HCT116 (cell line): ENCODE measurements at regions not wholly inside any gene's neighbourhood (a gene's known extent, or its start where the extent isn't known, plus 50 kb on each side); places are given as distances from the start of the nearest gene placed in this dataset.

Experiments
- ATAC-seq: fragments of 200-7000 bp; cut with Tn5 transposase; 2 replicates; pipeline ENCODE4 v1.9.1; 2020; ENCODE audit warnings: mild to moderate bottlenecking, moderate library complexity
- BruUV-seq: library from RNA; stranded (reverse); fragments of 400-500 nt; replicated peaks from 2 replicates; lab custom pipeline; 2021; lab: Mats Ljungman, UMichigan
- CTCF ChIA-PET: fragments of 300-600 bp; sonication (Branson Sonifier 250); formaldehyde crosslinking; loops from one replicate; lab custom pipeline; 2021; ENCODE audit warnings: antibody characterized with exemption; lab: Charles Lee
- POLR2A ChIA-PET: fragments of 300-600, 350-600 bp; sonication (Branson Sonifier 250); formaldehyde crosslinking; loops from one replicate; lab custom pipeline; 2021; ENCODE audit warnings: antibody characterized with exemption; lab: Charles Lee
- RAD21 ChIA-PET, 2 experiments: fragments of 300-600 bp; sonication (Branson Sonifier 250); formaldehyde crosslinking; loops; one replicate each; lab custom pipeline; 2023; ENCODE audit warnings: low total read pairs in 2 of 2; ENCODE audit not compliant: uncharacterized antibody in 2 of 2, unreplicated experiment in 2 of 2, low non-redundant PET in 1 of 2; lab: Charles Lee
- DNase-seq: peaks from one replicate; pipeline ENCODE4 v3.0.0-alpha.2; 2010; ENCODE audit warnings: low read depth, low spot score
- H2AFZ ChIP-seq: fragments of 200-600 bp; shearing (Covaris generic), sonication (generic); 2 replicates; pipeline ENCODE4 v1.6.1; 2017; ENCODE audit warnings: low read depth, mixed run types, mixed read lengths, antibody characterized with exemption, low read length; ENCODE audit not compliant: poor library complexity, severe bottlenecking
- H3K27ac ChIP-seq: 2 replicates; pipeline ENCODE4 v1.5.1; 2012; ENCODE audit warnings: low read depth, low read length
- H3K27me3 ChIP-seq: fragments of 200-600 bp; sonication (generic); 2 replicates; pipeline ENCODE4 v1.6.1; 2016; ENCODE audit warnings: mixed run types, low read length, mixed read lengths; ENCODE audit not compliant: insufficient read depth
- H3K36me3 ChIP-seq, 2 experiments: fragments of 200-500 bp in 1 of 2; fragments of 200-600 bp in 1 of 2; sonication (Bioruptor generic) in 1 of 2; sonication (generic) in 1 of 2; 2 replicates each; pipeline versions ENCODE4 v1.5.1 to v1.6.1; 2014 to 2016; ENCODE audit warnings: low read length in 2 of 2, inconsistent platforms in 1 of 2, mixed read lengths in 1 of 2, mixed run types in 1 of 2; ENCODE audit not compliant: insufficient read depth in 2 of 2, control insufficient read depth in 1 of 2
- H3K4me1 ChIP-seq, 2 experiments: fragments of 200-600 bp in 1 of 2; sonication (generic) in 1 of 2; 2 replicates each; pipeline versions ENCODE4 v1.5.1 to v1.6.1; 2012 to 2017; ENCODE audit warnings: low read length in 2 of 2, inconsistent platforms in 1 of 2, mild to moderate bottlenecking in 1 of 2, mixed read lengths in 1 of 2, mixed run types in 1 of 2, moderate library complexity in 1 of 2; ENCODE audit not compliant: insufficient read depth in 2 of 2, control insufficient read depth in 1 of 2
- H3K4me2 ChIP-seq: fragments of 200-600 bp; sonication (generic); 2 replicates; pipeline ENCODE4 v1.6.1; 2017; ENCODE audit warnings: mixed run types, low read length, mixed read lengths
- H3K4me3 ChIP-seq, 2 experiments: fragments of 200-600 bp in 1 of 2; sonication (generic) in 1 of 2; replicated peaks in 1 of 2; 2 replicates each; pipeline ENCODE4 v1.5.1; 2011 to 2016; ENCODE audit warnings: low read length in 2 of 2, control low read depth in 1 of 2, low read depth in 1 of 2, mild to moderate bottlenecking in 1 of 2, mixed read lengths in 1 of 2, mixed run types in 1 of 2
- H3K79me2 ChIP-seq: fragments of 200-600 bp; sonication (generic); 2 replicates; pipeline ENCODE4 v1.6.1; 2017; ENCODE audit warnings: mild to moderate bottlenecking, mixed run types, low read length, moderate library complexity, mixed read lengths; ENCODE audit not compliant: insufficient read depth
- H3K9ac ChIP-seq: fragments of 200-600 bp; sonication (generic); 2 replicates; pipeline ENCODE4 v1.6.1; 2016; ENCODE audit warnings: low read length, mixed read lengths
- H3K9me2 ChIP-seq: fragments of 200-600 bp; sonication (generic), shearing (Covaris generic); 2 replicates; pipeline ENCODE4 v1.6.1; 2017; ENCODE audit warnings: mixed run types, mild to moderate bottlenecking, moderate library complexity; ENCODE audit not compliant: insufficient read depth
- H3K9me3 ChIP-seq, 2 experiments: fragments of 200-500 bp in 1 of 2; fragments of 200-600 bp in 1 of 2; sonication (Bioruptor generic) in 1 of 2; sonication (generic) in 1 of 2; 2 replicates each; pipeline ENCODE4 v1.6.1; 2014 to 2017; ENCODE audit warnings: low read length in 2 of 2, mixed read lengths in 2 of 2, inconsistent platforms in 1 of 2, low read depth in 1 of 2, mild to moderate bottlenecking in 1 of 2, mixed run types in 1 of 2, moderate library complexity in 1 of 2; ENCODE audit not compliant: control insufficient read depth in 1 of 2, insufficient read depth in 1 of 2
- H4K20me1 ChIP-seq: fragments of 200-600 bp; sonication (generic), shearing (Covaris generic); 2 replicates; pipeline ENCODE4 v1.6.1; 2017; ENCODE audit warnings: mixed run types, mild to moderate bottlenecking, moderate library complexity; ENCODE audit not compliant: insufficient read depth
- CBX3 ChIP-seq: IDR thresholded peaks from 2 replicates; pipeline ENCODE4 v1.6.1; 2012; ENCODE audit warnings: low read depth
- CEBPB ChIP-seq: IDR thresholded peaks from 2 replicates; pipeline ENCODE4 v1.6.1; 2012; ENCODE audit warnings: low read depth
- JUND ChIP-seq: IDR thresholded peaks from 2 replicates; pipeline ENCODE4 v1.6.1; 2012
- POLR2A ChIP-seq: IDR thresholded peaks from 2 replicates; pipeline ENCODE4 v1.7.0; 2011; ENCODE audit warnings: borderline replicate concordance; ENCODE audit not compliant: insufficient read depth, insufficient read length; ENCODE audit errors: extremely low read depth
- RAD21 ChIP-seq: IDR thresholded peaks from 2 replicates; pipeline ENCODE4 v1.6.1; 2012; ENCODE audit warnings: low read depth, mild to moderate bottlenecking
- SIN3A ChIP-seq: IDR thresholded peaks from 2 replicates; pipeline ENCODE4 v1.6.1; 2012; ENCODE audit warnings: low read depth
- SP1 ChIP-seq: IDR thresholded peaks from 2 replicates; pipeline ENCODE4 v1.6.1; 2012; ENCODE audit warnings: low read depth
- SRF ChIP-seq: IDR thresholded peaks from 2 replicates; pipeline ENCODE4 v1.6.1; 2012; ENCODE audit warnings: low read depth
- TCF7L2 ChIP-seq: IDR thresholded peaks from 2 replicates; pipeline ENCODE4 v1.7.0; 2011; ENCODE audit warnings: borderline replicate concordance, inconsistent platforms; ENCODE audit not compliant: insufficient read depth, insufficient read length; ENCODE audit errors: extremely low read depth
- YY1 ChIP-seq: IDR thresholded peaks from 2 replicates; pipeline ENCODE4 v1.6.1; 2011; ENCODE audit warnings: low read length, low read depth, moderate library complexity, mild to moderate bottlenecking; ENCODE audit not compliant: insufficient replicate concordance; ENCODE audit errors: extremely low read depth
- ZNF274 ChIP-seq: fragments of 200-500 bp; sonication (Bioruptor generic); IDR thresholded peaks from 2 replicates; pipeline ENCODE4 v1.6.1; 2014; ENCODE audit warnings: mild to moderate bottlenecking, low read depth, low read length, inconsistent platforms
- intact Hi-C: fragments of 100-400 bp; cut with micrococcal nuclease; formaldehyde crosslinking; loops from 2 replicates; pipeline ENCODE4 v1.10.0; 2022
- TF ChIP-seq, protein P1 (sequence below): IDR thresholded peaks from 2 replicates; pipeline ENCODE4 v1.6.1; 2012; ENCODE audit warnings: low read depth
- TF ChIP-seq, protein P2 (sequence below), 3 experiments: fragments of 200-600 bp in 1 of 3; sonication (generic) in 1 of 3; IDR thresholded peaks in 2 of 3; conservative IDR thresholded peaks in 1 of 3; 2 replicates each; pipeline ENCODE4 v1.5.1; 2012 to 2017; ENCODE audit warnings: low read depth in 2 of 3, low read length in 2 of 3, antibody characterized with exemption in 1 of 3, borderline replicate concordance in 1 of 3, control low read depth in 1 of 3, mild to moderate bottlenecking in 1 of 3, mixed read lengths in 1 of 3, mixed run types in 1 of 3, moderate library complexity in 1 of 3; ENCODE audit not compliant: insufficient read depth in 1 of 3

DNA sequence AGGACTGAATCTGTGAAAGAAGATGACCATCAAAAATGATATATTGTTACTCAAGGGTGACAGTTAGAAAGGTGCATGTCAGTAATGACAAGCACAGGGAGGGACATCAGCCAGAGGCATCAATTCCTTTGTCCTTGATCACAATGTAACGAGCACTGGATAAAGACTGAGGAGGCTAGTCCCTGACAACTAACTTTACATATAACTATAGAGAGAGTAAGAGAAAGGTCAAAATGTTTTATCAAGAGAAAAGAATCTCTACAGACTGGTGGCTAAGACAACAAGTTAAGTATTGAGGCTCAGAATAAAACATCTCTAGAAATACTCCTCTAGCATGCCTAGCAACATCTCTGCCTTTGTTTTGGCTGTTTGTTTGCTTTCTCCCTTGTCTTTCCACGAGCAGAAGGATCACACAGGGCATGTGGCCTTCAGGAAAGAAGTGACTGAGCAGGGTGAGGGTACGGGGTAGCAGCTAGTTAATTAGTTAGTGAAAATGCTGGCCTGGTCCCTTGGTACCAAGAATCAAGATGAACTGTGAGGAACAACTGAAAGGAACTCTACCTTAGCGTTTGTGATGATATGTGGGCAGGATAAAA, 724.1 kb upstream of the MEF2C start:
- no peak for TF ChIP-seq CEBPB
- TF ChIP-seq YY1 = no peak
- BruUV-seq = no TSS peak
- Histone ChIP-seq H3K27me3 (no peaks in the 10 kb centered on the region), H3K9me2 (no peaks in the 10 kb centered on the region), H3K4me2 (no peak overlapping the region), H3K27ac (no peak overlapping the region), H3K4me1 (no peaks in the 10 kb centered on the region), H3K9me3 (no peaks in the 10 kb centered on the region), H3K79me2 (no peaks in the 10 kb centered on the region), H2AFZ (no peak overlapping the region), H3K36me3 (no peaks in the 10 kb centered on the region), H3K4me3 (no peak overlapping the region), H3K9ac (no peak overlapping the region), H4K20me1 (no peaks in the 10 kb centered on the region)
- intact Hi-C loops = no loop called here
- ChIA-PET POLR2A (interaction anchor here (1.3 kb wide), 1 partner anchor 10 kb away, joined by 3 read pairs; no protein-coding TSS in a partner anchor), CTCF (no interaction called here), RAD21 (no interaction called here)
- no peak for DNase-seq
- ATAC-seq = no peak

- Histone ChIP-seq H3K9me3 (no peaks in the 10 kb centered on the region), H3K4me1 (no peaks in the 10 kb centered on the region), H3K4me2 (no peak overlapping the region), H3K36me3 (no peaks in the 10 kb centered on the region), H3K27ac (no peak overlapping the region), H3K27me3 (no peaks in the 10 kb centered on the region), H3K79me2 (no peaks in the 10 kb centered on the region), H3K4me3 (no peak overlapping the region), H3K9me2 (no peaks in the 10 kb centered on the region), H2AFZ (no peak overlapping the region), H4K20me1 (no peaks in the 10 kb centered on the region), H3K9ac (no peak overlapping the region)
- DNase-seq = no peak
- intact Hi-C loops = no loop called here
- no peak for ATAC-seq
- no TSS peak for BruUV-seq
- POLR2A ChIA-PET = no interaction called here
- RAD21 ChIA-PET = no interaction called here
- TF ChIP-seq TCF7L2 (no peak), RAD21 (no peak), SP1 (no peak), POLR2A (no peak), JUND (no peak), SRF (no peak), SIN3A (no peak), CBX3 (no peak), YY1 (no peak), ZNF274 (no peak)
- TF ChIP-seq, protein P1, sequence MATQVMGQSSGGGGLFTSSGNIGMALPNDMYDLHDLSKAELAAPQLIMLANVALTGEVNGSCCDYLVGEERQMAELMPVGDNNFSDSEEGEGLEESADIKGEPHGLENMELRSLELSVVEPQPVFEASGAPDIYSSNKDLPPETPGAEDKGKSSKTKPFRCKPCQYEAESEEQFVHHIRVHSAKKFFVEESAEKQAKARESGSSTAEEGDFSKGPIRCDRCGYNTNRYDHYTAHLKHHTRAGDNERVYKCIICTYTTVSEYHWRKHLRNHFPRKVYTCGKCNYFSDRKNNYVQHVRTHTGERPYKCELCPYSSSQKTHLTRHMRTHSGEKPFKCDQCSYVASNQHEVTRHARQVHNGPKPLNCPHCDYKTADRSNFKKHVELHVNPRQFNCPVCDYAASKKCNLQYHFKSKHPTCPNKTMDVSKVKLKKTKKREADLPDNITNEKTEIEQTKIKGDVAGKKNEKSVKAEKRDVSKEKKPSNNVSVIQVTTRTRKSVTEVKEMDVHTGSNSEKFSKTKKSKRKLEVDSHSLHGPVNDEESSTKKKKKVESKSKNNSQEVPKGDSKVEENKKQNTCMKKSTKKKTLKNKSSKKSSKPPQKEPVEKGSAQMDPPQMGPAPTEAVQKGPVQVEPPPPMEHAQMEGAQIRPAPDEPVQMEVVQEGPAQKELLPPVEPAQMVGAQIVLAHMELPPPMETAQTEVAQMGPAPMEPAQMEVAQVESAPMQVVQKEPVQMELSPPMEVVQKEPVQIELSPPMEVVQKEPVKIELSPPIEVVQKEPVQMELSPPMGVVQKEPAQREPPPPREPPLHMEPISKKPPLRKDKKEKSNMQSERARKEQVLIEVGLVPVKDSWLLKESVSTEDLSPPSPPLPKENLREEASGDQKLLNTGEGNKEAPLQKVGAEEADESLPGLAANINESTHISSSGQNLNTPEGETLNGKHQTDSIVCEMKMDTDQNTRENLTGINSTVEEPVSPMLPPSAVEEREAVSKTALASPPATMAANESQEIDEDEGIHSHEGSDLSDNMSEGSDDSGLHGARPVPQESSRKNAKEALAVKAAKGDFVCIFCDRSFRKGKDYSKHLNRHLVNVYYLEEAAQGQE = no peak
- TF ChIP-seq, protein P2, sequence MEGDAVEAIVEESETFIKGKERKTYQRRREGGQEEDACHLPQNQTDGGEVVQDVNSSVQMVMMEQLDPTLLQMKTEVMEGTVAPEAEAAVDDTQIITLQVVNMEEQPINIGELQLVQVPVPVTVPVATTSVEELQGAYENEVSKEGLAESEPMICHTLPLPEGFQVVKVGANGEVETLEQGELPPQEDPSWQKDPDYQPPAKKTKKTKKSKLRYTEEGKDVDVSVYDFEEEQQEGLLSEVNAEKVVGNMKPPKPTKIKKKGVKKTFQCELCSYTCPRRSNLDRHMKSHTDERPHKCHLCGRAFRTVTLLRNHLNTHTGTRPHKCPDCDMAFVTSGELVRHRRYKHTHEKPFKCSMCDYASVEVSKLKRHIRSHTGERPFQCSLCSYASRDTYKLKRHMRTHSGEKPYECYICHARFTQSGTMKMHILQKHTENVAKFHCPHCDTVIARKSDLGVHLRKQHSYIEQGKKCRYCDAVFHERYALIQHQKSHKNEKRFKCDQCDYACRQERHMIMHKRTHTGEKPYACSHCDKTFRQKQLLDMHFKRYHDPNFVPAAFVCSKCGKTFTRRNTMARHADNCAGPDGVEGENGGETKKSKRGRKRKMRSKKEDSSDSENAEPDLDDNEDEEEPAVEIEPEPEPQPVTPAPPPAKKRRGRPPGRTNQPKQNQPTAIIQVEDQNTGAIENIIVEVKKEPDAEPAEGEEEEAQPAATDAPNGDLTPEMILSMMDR (IDR thresholded peaks at IDR 0.05 in 2 of 3, conservative IDR thresholded peaks at IDR 0.05 in 1 of 3; ENCODE audit: borderline replicate concordance in 1 of 3, insufficient read depth in 1 of 3, low read depth in 2 of 3, low read length in 2 of 3) = no peak
- CTCF ChIA-PET = no interaction called here
Observed at GRCh38 chr5:89604342-89604741, 721.4 kb upstream of the MEF2C start.
